HCT116 (cell line): ENCODE measurements at regions not wholly inside any gene's neighbourhood (a gene's known extent, or its start where the extent isn't known, plus 50 kb on each side); places are given as distances from the start of the nearest gene placed in this dataset.

Experiments
- CEBPB ChIP-seq: IDR thresholded peaks from 2 replicates; pipeline ENCODE4 v1.6.1; 2012; ENCODE audit warnings: low read depth
- CTCF ChIP-seq, 3 experiments: fragments of 200-600 bp in 1 of 3; sonication (generic) in 1 of 3; IDR thresholded peaks in 2 of 3; conservative IDR thresholded peaks in 1 of 3; 2 replicates each; pipeline ENCODE4 v1.5.1; 2012 to 2017; ENCODE audit warnings: low read depth in 2 of 3, low read length in 2 of 3, antibody characterized with exemption in 1 of 3, borderline replicate concordance in 1 of 3, control low read depth in 1 of 3, mild to moderate bottlenecking in 1 of 3, mixed read lengths in 1 of 3, mixed run types in 1 of 3, moderate library complexity in 1 of 3; ENCODE audit not compliant: insufficient read depth in 1 of 3
- EZH2 ChIP-seq: fragments of 200-600 bp; sonication (generic); IDR thresholded peaks from 2 replicates; pipeline ENCODE4 v1.6.1; 2017; ENCODE audit warnings: antibody characterized with exemption, mixed run types
- POLR2AphosphoS5 ChIP-seq: IDR thresholded peaks from 2 replicates; pipeline ENCODE4 v1.6.1; 2011; ENCODE audit warnings: mild to moderate bottlenecking, low read depth, low read length, moderate library complexity
- YY1 ChIP-seq: IDR thresholded peaks from 2 replicates; pipeline ENCODE4 v1.6.1; 2011; ENCODE audit warnings: low read length, low read depth, moderate library complexity, mild to moderate bottlenecking; ENCODE audit not compliant: insufficient replicate concordance; ENCODE audit errors: extremely low read depth
- ZNF274 ChIP-seq: fragments of 200-500 bp; sonication (Bioruptor generic); IDR thresholded peaks from 2 replicates; pipeline ENCODE4 v1.6.1; 2014; ENCODE audit warnings: mild to moderate bottlenecking, low read depth, low read length, inconsistent platforms

GRCh38 chr4:17132226-17132625, 233.8 kb upstream of the LDB2 start:
- TF ChIP-seq ZNF274: no peak
- no peak for TF ChIP-seq EZH2
- TF ChIP-seq CTCF (IDR thresholded peaks at IDR 0.05 in 2 of 3, conservative IDR thresholded peaks at IDR 0.05 in 1 of 3; ENCODE audit: borderline replicate concordance in 1 of 3, insufficient read depth in 1 of 3, low read depth in 2 of 3, low read length in 2 of 3): no peak
- TF ChIP-seq POLR2AphosphoS5: no peak
- no peak for TF ChIP-seq CEBPB
- no peak for TF ChIP-seq YY1
